ENCODE measurements at regions not wholly inside any gene's neighbourhood (a gene's known extent, or its start where the extent isn't known, plus 50 kb on each side); places are given as distances from the start of the nearest gene placed in this dataset.

GRCh38 chr16:86207350-86207749 lies 303.0 kb upstream of the FOXF1 start:
- H3K9me3 ChIP-seq (ENCODE audit: low read length) = no peaks in the 10 kb centered on the region
- H4K20me1 ChIP-seq (ENCODE audit: insufficient read depth, low read depth, low read length) = no peaks in the 10 kb centered on the region
- H3K79me2 ChIP-seq (ENCODE audit: low read length) = no peaks in the 10 kb centered on the region
- no peaks in the 10 kb centered on the region for H3K36me3 ChIP-seq (ENCODE audit: insufficient read depth, low read length)
- H3K9ac ChIP-seq (ENCODE audit: low read length) = no peak overlapping the region
- no peaks in the 10 kb centered on the region for H3K9me2 ChIP-seq (replicated peaks; ENCODE audit: insufficient read depth, low read length)
- no peaks in the 10 kb centered on the region for H3K4me1 ChIP-seq (ENCODE audit: low read length)
- no peak overlapping the region for H3K27ac ChIP-seq (ENCODE audit: low read length)
- H2AFZ ChIP-seq (ENCODE audit: low read length) = no peak overlapping the region
- no peak overlapping the region for H3K4me3 ChIP-seq (ENCODE audit: low read length)
- no peak for DNase-seq
- H3K4me2 ChIP-seq (ENCODE audit: low read depth, low read length, poor library complexity, severe bottlenecking) = no peak overlapping the region
- H3K27me3 ChIP-seq (ENCODE audit: low read length) = no peaks in the 10 kb centered on the region

DNA sequence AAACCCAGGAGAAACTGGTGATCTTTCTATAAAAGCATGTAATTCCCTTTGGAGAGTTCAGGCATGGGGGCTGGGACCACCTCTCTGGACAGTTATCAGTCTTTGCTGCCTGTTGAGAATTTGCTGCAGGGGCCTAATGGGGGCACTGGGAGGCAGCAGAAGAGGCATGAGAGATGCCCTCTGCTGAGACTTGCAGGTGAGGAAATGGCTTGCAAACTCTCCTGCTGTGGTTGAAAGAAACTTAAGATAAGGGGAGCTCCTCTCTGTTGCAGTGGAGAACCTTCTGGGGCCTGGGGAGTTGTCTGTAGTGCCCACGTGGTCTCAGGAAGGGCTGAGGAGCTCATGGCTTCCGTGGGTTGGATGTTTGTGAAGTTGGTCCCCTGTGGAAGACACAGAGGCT lies 301.1 kb upstream of the FOXF1 start:
- Histone ChIP-seq H4K20me1 (ENCODE audit: insufficient read depth, low read depth, low read length) (no peaks in the 10 kb centered on the region), H3K79me2 (ENCODE audit: low read length) (no peaks in the 10 kb centered on the region), H2AFZ (ENCODE audit: low read length) (no peak overlapping the region), H3K4me3 (ENCODE audit: low read length) (no peak overlapping the region), H3K9me3 (ENCODE audit: low read length) (no peaks in the 10 kb centered on the region), H3K9me2 (replicated peaks; ENCODE audit: insufficient read depth, low read length) (no peaks in the 10 kb centered on the region), H3K27ac (ENCODE audit: low read length) (no peak overlapping the region), H3K4me1 (ENCODE audit: low read length) (no peaks in the 10 kb centered on the region), H3K9ac (ENCODE audit: low read length) (no peak overlapping the region), H3K27me3 (ENCODE audit: low read length) (no peaks in the 10 kb centered on the region), H3K4me2 (ENCODE audit: low read depth, low read length, poor library complexity, severe bottlenecking) (no peak overlapping the region), H3K36me3 (ENCODE audit: insufficient read depth, low read length) (no peaks in the 10 kb centered on the region)
- DNase-seq = no peak

- Histone ChIP-seq H3K36me3 (ENCODE audit: insufficient read depth, low read length) (no peaks in the 10 kb centered on the region), H3K9me2 (replicated peaks; ENCODE audit: insufficient read depth, low read length) (no peaks in the 10 kb centered on the region), H3K4me1 (ENCODE audit: low read length) (no peaks in the 10 kb centered on the region), H2AFZ (ENCODE audit: low read length) (no peak overlapping the region), H4K20me1 (ENCODE audit: insufficient read depth, low read depth, low read length) (no peaks in the 10 kb centered on the region), H3K27ac (ENCODE audit: low read length) (no peak overlapping the region), H3K4me3 (ENCODE audit: low read length) (no peak overlapping the region), H3K4me2 (ENCODE audit: low read depth, low read length, poor library complexity, severe bottlenecking) (no peak overlapping the region), H3K79me2 (ENCODE audit: low read length) (no peaks in the 10 kb centered on the region), H3K9ac (ENCODE audit: low read length) (no peak overlapping the region), H3K27me3 (ENCODE audit: low read length) (no peaks in the 10 kb centered on the region), H3K9me3 (ENCODE audit: low read length) (no peaks in the 10 kb centered on the region)
- no peak for DNase-seq
Observed at GRCh38 chr16:86210403-86211193, 299.7 kb upstream of the FOXF1 start.

DNA sequence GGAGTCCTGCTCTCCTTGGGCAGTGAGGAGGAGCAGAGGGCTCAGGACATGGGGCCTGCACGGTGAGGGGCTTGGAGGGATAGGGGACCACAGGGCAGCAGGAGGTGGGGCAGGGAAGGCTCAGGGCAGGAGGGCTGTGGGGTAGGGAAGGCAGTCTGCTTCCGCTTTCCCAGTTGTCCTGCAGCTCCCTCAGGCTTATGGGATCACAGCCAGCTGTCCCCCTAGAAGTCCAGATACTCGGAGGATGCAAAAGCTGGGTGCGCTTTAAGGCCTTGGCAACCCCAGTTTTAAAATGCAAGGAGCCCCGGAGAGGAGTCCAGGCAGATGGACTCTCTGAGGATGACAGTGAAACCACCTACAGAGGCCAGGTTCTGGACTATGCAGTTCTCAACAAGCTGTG lies 299.1 kb upstream of the FOXF1 start:
- no peaks in the 10 kb centered on the region for H3K4me1 ChIP-seq (ENCODE audit: low read length)
- no peak overlapping the region for H2AFZ ChIP-seq (ENCODE audit: low read length)
- H3K4me2 ChIP-seq (ENCODE audit: low read depth, low read length, poor library complexity, severe bottlenecking) = no peak overlapping the region
- no peak overlapping the region for H3K4me3 ChIP-seq (ENCODE audit: low read length)
- H3K9me3 ChIP-seq (ENCODE audit: low read length) = no peaks in the 10 kb centered on the region
- H4K20me1 ChIP-seq (ENCODE audit: insufficient read depth, low read depth, low read length) = no peaks in the 10 kb centered on the region
- H3K9me2 ChIP-seq (replicated peaks; ENCODE audit: insufficient read depth, low read length) = no peaks in the 10 kb centered on the region
- H3K9ac ChIP-seq (ENCODE audit: low read length) = no peak overlapping the region
- no peak overlapping the region for H3K27ac ChIP-seq (ENCODE audit: low read length)
- DNase-seq = no peak
- no peaks in the 10 kb centered on the region for H3K79me2 ChIP-seq (ENCODE audit: low read length)
- H3K27me3 ChIP-seq (ENCODE audit: low read length) = no peaks in the 10 kb centered on the region
- no peaks in the 10 kb centered on the region for H3K36me3 ChIP-seq (ENCODE audit: insufficient read depth, low read length)

- H3K4me3 ChIP-seq (ENCODE audit: low read length) = no peak overlapping the region
- H3K27me3 ChIP-seq (ENCODE audit: low read length) = no peaks in the 10 kb centered on the region
- no peak overlapping the region for H3K9ac ChIP-seq (ENCODE audit: low read length)
- H3K4me1 ChIP-seq (ENCODE audit: low read length) = no peaks in the 10 kb centered on the region
- peak; percentile 57 for DNase-seq
- no peak overlapping the region for H3K4me2 ChIP-seq (ENCODE audit: low read depth, low read length, poor library complexity, severe bottlenecking)
- H3K27ac ChIP-seq (ENCODE audit: low read length) = no peak overlapping the region
- H3K79me2 ChIP-seq (ENCODE audit: low read length) = no peaks in the 10 kb centered on the region
- H4K20me1 ChIP-seq (ENCODE audit: insufficient read depth, low read depth, low read length) = no peaks in the 10 kb centered on the region
- H3K36me3 ChIP-seq (ENCODE audit: insufficient read depth, low read length) = no peaks in the 10 kb centered on the region
- H3K9me3 ChIP-seq (ENCODE audit: low read length) = no peaks in the 10 kb centered on the region
- H2AFZ ChIP-seq (ENCODE audit: low read length) = no peak overlapping the region
- H3K9me2 ChIP-seq (replicated peaks; ENCODE audit: insufficient read depth, low read length) = no peaks in the 10 kb centered on the region
Observed at GRCh38 chr16:86211800-86212199, 298.5 kb upstream of the FOXF1 start.

- Histone ChIP-seq H3K79me2 (ENCODE audit: low read length) (no peaks in the 10 kb centered on the region), H2AFZ (ENCODE audit: low read length) (no peak overlapping the region), H3K36me3 (ENCODE audit: insufficient read depth, low read length) (no peaks in the 10 kb centered on the region), H3K4me1 (ENCODE audit: low read length) (no peaks in the 10 kb centered on the region), H3K4me3 (ENCODE audit: low read length) (no peak overlapping the region), H3K9me3 (ENCODE audit: low read length) (no peaks in the 10 kb centered on the region), H3K9me2 (replicated peaks; ENCODE audit: insufficient read depth, low read length) (no peaks in the 10 kb centered on the region), H3K4me2 (ENCODE audit: low read depth, low read length, poor library complexity, severe bottlenecking) (no peak overlapping the region), H3K9ac (ENCODE audit: low read length) (no peak overlapping the region), H3K27me3 (ENCODE audit: low read length) (no peaks in the 10 kb centered on the region), H3K27ac (ENCODE audit: low read length) (no peak overlapping the region), H4K20me1 (ENCODE audit: insufficient read depth, low read depth, low read length) (no peaks in the 10 kb centered on the region)
- no peak for DNase-seq
Observed at GRCh38 chr16:86212706-86213436, 297.5 kb upstream of the FOXF1 start.

DNA sequence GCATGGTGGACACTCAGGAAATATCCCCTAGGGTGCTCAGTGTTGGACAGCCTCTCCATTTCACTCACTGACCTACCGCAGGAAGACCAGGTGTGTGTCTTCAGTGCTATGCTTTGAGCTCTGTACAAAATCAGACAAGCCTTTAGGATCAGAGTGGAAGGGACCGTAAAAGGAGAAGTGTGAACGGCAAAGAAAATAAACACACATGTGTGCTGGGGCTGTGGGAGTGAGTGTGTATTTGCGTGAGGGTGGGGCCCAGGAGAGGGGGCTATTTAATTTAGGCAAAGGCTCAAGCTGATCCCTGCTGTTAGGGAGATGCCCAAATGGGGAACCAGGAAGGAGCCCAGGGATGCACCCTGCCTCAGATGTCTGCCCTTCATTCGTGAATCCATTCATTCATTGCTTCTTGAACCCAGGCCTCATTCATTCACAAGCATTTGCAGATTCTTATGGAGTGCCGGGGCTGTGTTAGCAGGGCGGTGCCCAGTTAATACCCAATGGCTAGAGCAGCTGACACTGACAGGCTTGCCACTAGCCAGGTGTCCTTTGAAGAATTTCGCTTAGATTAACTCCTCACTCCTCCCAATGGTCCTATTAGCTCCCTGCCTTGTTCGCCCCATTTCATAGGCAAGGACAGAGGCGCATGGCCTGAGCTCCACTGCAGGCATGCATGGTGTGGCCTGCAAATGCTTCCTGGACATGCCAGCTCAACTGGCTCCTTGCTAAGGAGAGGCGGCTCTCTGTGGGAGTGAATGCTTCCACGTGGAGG lies 296.7 kb upstream of the FOXF1 start:
- H4K20me1 ChIP-seq (ENCODE audit: insufficient read depth, low read depth, low read length) = no peaks in the 10 kb centered on the region
- H3K36me3 ChIP-seq (ENCODE audit: insufficient read depth, low read length) = no peaks in the 10 kb centered on the region
- H3K4me2 ChIP-seq (ENCODE audit: low read depth, low read length, poor library complexity, severe bottlenecking) = no peak overlapping the region
- no peaks in the 10 kb centered on the region for H3K9me2 ChIP-seq (replicated peaks; ENCODE audit: insufficient read depth, low read length)
- no peaks in the 10 kb centered on the region for H3K4me1 ChIP-seq (ENCODE audit: low read length)
- H3K27me3 ChIP-seq (ENCODE audit: low read length) = no peaks in the 10 kb centered on the region
- H3K9ac ChIP-seq (ENCODE audit: low read length) = no peak overlapping the region
- no peak overlapping the region for H2AFZ ChIP-seq (ENCODE audit: low read length)
- no peaks in the 10 kb centered on the region for H3K79me2 ChIP-seq (ENCODE audit: low read length)
- no peak overlapping the region for H3K4me3 ChIP-seq (ENCODE audit: low read length)
- no peak overlapping the region for H3K27ac ChIP-seq (ENCODE audit: low read length)
- DNase-seq = no peak
- no peaks in the 10 kb centered on the region for H3K9me3 ChIP-seq (ENCODE audit: low read length)
